ENCODE measurements at regions not wholly inside any gene's neighbourhood (a gene's known extent, or its start where the extent isn't known, plus 50 kb on each side); places are given as distances from the start of the nearest gene placed in this dataset.

DNA sequence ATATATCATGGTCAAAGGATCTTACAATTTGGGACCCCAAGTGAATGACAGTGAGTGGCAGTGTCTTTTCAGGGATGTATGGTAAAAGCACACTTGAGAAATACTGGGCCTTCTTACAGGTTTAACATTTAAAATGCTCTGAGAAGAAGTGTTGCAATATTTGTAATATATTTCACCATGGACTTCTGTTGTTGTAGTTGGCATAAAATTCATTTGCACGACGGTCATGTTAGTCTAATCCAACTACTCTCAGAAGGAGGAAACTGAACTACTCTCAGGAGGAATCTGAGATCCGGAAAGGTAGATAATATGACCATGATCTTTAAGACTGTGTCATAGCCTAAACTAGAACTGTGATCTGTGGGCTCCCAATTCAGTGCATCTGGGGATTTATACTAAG lies 700.1 kb downstream of the HDGFL1 start:
- no peak overlapping the region for H3K4me3 ChIP-seq (ENCODE audit: low read length)
- DNase-seq (ENCODE audit: low read depth), result no peak
- TF ChIP-seq, protein P1, sequence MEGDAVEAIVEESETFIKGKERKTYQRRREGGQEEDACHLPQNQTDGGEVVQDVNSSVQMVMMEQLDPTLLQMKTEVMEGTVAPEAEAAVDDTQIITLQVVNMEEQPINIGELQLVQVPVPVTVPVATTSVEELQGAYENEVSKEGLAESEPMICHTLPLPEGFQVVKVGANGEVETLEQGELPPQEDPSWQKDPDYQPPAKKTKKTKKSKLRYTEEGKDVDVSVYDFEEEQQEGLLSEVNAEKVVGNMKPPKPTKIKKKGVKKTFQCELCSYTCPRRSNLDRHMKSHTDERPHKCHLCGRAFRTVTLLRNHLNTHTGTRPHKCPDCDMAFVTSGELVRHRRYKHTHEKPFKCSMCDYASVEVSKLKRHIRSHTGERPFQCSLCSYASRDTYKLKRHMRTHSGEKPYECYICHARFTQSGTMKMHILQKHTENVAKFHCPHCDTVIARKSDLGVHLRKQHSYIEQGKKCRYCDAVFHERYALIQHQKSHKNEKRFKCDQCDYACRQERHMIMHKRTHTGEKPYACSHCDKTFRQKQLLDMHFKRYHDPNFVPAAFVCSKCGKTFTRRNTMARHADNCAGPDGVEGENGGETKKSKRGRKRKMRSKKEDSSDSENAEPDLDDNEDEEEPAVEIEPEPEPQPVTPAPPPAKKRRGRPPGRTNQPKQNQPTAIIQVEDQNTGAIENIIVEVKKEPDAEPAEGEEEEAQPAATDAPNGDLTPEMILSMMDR (conservative IDR thresholded peaks at IDR 0.05; ENCODE audit: low read length), result no peak

DNA sequence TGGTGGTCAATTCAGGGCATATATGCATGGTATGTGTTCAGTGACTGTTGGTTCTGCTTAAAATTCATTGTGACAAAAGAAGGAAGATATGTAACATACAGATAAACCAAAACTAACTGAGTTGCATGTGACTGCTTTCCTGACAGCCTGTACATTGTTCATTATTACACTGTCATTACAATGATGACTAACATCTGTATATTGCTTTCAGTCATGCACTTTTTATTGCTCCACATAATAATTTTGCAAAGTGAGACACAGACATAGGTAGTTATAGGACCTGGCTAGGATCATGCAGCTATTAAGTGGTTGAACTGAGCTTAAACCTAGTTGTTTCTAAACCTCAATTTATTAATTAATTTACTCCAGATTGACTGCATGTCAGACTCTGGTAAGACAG lies 703.2 kb downstream of the HDGFL1 start:
- TF ChIP-seq, protein P1 (conservative IDR thresholded peaks at IDR 0.05; ENCODE audit: low read length), result no peak
- no peak overlapping the region for H3K4me3 ChIP-seq (ENCODE audit: low read length)
- no peak for DNase-seq (ENCODE audit: low read depth)

DNA sequence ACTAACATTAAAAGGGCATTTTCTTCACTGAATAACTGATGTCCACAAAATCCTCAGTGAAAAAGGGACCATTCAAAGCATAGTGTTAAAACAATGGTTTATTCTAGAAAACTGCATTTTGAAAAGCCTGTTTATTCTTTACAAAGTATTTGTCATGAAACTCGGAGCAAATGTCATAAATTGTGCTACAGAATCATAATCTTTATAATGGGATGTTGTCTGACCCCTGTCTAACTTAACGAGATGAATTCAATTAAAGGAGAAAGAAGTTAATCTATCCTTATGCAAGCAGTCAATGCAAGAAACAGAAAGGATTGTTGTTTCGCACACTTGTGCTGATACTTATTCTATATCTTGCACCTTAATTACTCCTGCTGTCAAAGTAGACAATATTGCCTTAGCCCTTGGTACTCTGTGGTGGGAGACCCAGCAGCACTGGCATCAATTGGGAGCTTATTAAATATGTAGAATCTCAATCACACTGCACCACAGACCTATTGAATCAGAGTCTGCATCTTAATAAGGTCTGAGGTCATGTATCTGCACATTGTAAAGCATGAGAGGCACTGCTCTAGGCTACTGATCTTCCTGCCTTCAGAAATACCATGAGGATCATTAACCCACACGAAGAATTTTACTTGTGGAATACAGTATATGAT lies 708.3 kb downstream of the HDGFL1 start:
- DNase-seq (ENCODE audit: low read depth), result no peak
- TF ChIP-seq, protein P1 (conservative IDR thresholded peaks at IDR 0.05; ENCODE audit: low read length), result no peak

DNA sequence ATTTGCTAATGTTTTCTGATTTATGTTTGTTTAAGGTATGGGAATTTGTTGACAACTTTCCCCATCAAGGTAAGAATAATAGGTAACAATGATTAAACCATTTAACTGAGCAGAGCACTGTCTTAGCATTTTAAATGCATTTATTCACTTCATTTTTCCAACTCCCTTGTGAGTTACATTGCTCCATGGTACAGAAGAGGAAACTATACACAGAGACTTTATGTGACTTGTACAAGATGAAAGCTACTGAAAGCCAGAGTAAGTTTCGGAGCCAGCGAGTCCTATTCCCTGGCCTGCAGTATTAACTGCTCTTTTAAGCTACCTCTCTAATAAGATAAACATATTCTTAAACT lies 708.8 kb downstream of the HDGFL1 start:
- H3K4me3 ChIP-seq (ENCODE audit: low read length), result no peak overlapping the region
- TF ChIP-seq, protein P1 (conservative IDR thresholded peaks at IDR 0.05; ENCODE audit: low read length), result no peak
- no peak for DNase-seq (ENCODE audit: low read depth)

More for the DNA sequence above, 708.3 kb downstream of the HDGFL1 start:
- no peak overlapping the region for H3K4me3 ChIP-seq (ENCODE audit: low read length)

DNA sequence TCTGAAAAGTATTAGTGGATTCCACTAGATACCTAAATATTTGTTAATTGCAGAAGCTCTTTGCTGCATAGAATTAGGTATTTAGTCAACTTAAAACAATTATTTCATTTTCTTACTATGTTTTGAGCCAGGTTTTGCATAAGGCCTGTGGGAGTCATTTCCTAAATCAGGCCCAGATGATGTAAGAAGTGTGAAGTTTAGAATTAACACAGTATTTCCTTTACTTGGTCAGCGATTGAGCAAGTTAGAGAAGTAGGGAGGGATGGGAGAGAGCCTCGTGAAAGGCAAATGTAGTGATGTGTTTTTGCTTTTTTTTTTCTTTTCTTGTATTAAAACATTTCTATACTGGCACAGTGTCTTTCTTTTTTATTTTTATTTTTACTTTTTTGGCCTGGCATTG lies 711.1 kb downstream of the HDGFL1 start:
- TF ChIP-seq, protein P1 (conservative IDR thresholded peaks at IDR 0.05; ENCODE audit: low read length), result no peak
- peak; percentile 9 for DNase-seq (ENCODE audit: low read depth)
- H3K4me3 ChIP-seq (ENCODE audit: low read length), result no peak overlapping the region

DNA sequence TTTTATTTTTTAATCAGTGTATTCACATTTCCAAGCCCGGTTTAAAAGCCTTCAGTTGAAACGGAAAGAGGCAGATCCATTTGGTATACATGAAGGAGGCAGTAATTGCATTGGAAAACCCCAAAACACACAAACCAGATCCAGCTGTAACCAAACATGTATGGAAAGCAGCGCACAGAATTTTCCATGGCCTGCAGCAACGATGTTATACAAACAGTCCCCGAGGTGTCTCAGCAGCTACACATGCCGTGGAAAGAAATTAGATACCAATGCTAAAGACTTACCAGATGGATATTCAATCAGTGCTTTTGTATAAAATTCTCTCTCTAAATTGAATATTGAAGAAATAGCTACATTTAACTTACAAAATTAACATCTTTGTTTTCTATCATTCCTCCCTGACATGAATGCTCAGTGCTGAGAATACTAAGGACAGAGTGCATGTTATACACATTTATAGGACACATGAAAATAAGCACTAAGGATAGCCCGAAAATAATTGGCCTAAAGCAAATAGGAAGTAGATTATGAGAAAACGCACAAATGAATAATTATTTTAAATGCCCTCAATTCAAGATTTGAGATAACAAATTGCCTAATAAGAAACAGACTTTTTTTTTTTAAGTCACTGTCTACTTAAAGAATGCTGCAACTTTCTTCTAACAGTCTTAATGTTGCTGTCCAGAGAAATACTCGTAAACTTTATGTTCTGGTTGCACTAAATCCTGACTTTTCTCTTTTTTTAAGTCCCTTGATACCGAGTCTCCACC lies 713.1 kb downstream of the HDGFL1 start:
- TF ChIP-seq, protein P1 (conservative IDR thresholded peaks at IDR 0.05; ENCODE audit: low read length), result no peak
- H3K4me3 ChIP-seq (ENCODE audit: low read length), result no peak overlapping the region
- no peak for DNase-seq (ENCODE audit: low read depth)

DNA sequence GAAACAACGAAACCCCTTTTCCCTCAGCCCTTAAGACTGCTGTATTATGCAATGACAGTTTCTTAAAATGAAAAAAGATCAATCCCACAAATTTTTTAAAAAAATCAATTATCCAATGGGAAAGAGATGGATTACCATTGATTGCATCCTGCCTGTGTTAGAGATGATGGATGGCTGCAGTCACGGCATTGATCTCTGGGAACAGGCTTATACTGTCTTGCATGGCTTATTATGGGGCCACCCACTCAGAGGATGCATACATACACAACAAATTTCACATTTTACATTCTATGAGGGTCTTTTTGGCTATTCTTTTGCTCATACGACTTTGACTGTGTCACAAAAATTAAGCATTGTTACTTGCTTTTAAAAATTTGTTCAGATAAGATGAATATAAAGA lies 724.3 kb downstream of the HDGFL1 start:
- no peak overlapping the region for H3K4me3 ChIP-seq (ENCODE audit: low read length)
- no peak for DNase-seq (ENCODE audit: low read depth)
- TF ChIP-seq, protein P1 (conservative IDR thresholded peaks at IDR 0.05; ENCODE audit: low read length), result no peak
